HepG2 (cell line): ENCODE measurements at regions not wholly inside any gene's neighbourhood (a gene's known extent, or its start where the extent isn't known, plus 50 kb on each side); places are given as distances from the start of the nearest gene placed in this dataset.

Experiments used
- ATAC-seq: fragments of 200-7000 bp; cut with Tn5 transposase; 3 replicates; pipeline ENCODE4 v1.9.1; 2020; ENCODE audit warnings: mild to moderate bottlenecking, moderate library complexity
- BruUV-seq: library from RNA; stranded (reverse); fragments of 400-500 nt; replicated peaks from 2 replicates; lab custom pipeline; 2021; lab: Mats Ljungman, UMichigan
- CTCF ChIA-PET: fragments of 300-600 bp; formaldehyde crosslinking; extraction: SDS; loops from one replicate; lab custom pipeline; 2021; ENCODE audit warnings: low total read pairs, inconsistent platforms, low intra/inter-chr PET ratio; lab: Yijun Ruan, JAX
- POLR2A ChIA-PET: fragments of 350-600 bp; sonication (Branson Sonifier 250); formaldehyde crosslinking; loops from one replicate; lab custom pipeline; 2020; ENCODE audit warnings: antibody characterized with exemption, inconsistent platforms; lab: Yijun Ruan, JAX
- DNase-seq: peaks from one replicate; pipeline ENCODE4 v3.0.0-alpha.2; 2015; ENCODE audit warnings: low spot score
- FAIRE-seq: peaks from 3 replicates; lab custom pipeline; 2011; peaks lifted over from hg19 to GRCh38; lab: Jason Lieb, UNC
- H2AFZ ChIP-seq: one replicate; pipeline ENCODE4 v1.6.1; 2011; ENCODE audit warnings: low read length, inconsistent platforms
- H3K27ac ChIP-seq: fragments of 300-600 bp; 3 replicates; pipeline ENCODE4 v1.8.0; 2011; ENCODE audit warnings: mixed run types, mild to moderate bottlenecking, mixed read lengths, low read length, inconsistent platforms; ENCODE audit not compliant: insufficient read depth; ENCODE audit errors: extremely low read length
- H3K27me3 ChIP-seq, 2 experiments: fragments of 200-600 bp in 1 of 2; 2 replicates in 1 of 2; 3 replicates in 1 of 2; pipeline versions ENCODE4 v1.6.0 to v1.8.0; 2011; ENCODE audit warnings: low read length in 2 of 2, mild to moderate bottlenecking in 2 of 2, moderate library complexity in 2 of 2, inconsistent platforms in 1 of 2; ENCODE audit not compliant: insufficient read depth in 2 of 2, control insufficient read depth in 1 of 2
- H3K36me3 ChIP-seq, 2 experiments: fragments of 200-600 bp in 1 of 2; replicated peaks in 1 of 2; 2 replicates in 1 of 2; 3 replicates in 1 of 2; pipeline versions ENCODE4 v1.5.1 to v1.8.0; 2011; ENCODE audit warnings: low read length in 2 of 2, inconsistent platforms in 1 of 2; ENCODE audit not compliant: insufficient read depth in 2 of 2, control insufficient read depth in 1 of 2
- H3K4me1 ChIP-seq: 2 replicates; pipeline ENCODE4 v1.5.1; 2012; ENCODE audit warnings: low read length, inconsistent platforms; ENCODE audit not compliant: insufficient read depth
- H3K4me2 ChIP-seq: 2 replicates; pipeline ENCODE4 v1.6.0; 2011; ENCODE audit warnings: low read depth, low read length, inconsistent platforms
- H3K4me3 ChIP-seq, 3 experiments: fragments of 200-600 bp in 1 of 3; sonication (generic), shearing (Covaris generic) in 1 of 3; replicated peaks in 1 of 3; 2 replicates each; pipeline ENCODE4 v1.5.1; 2011 to 2016; ENCODE audit warnings: low read length in 3 of 3, inconsistent platforms in 2 of 3, low read depth in 2 of 3, mild to moderate bottlenecking in 2 of 3, control low read depth in 1 of 3, mixed read lengths in 1 of 3; ENCODE audit not compliant: insufficient read depth in 1 of 3
- H3K79me2 ChIP-seq: one replicate; pipeline ENCODE4 v1.6.1; 2011; ENCODE audit warnings: low read length, inconsistent platforms; ENCODE audit not compliant: insufficient read depth
- H3K9ac ChIP-seq: 2 replicates; pipeline ENCODE4 v1.6.0; 2011; ENCODE audit warnings: mild to moderate bottlenecking, low read depth, low read length, inconsistent platforms; ENCODE audit not compliant: insufficient read depth
- H3K9me3 ChIP-seq: 2 replicates; pipeline ENCODE4 v1.5.1; 2012; ENCODE audit warnings: mild to moderate bottlenecking, low read length
- H4K20me1 ChIP-seq: 2 replicates; pipeline ENCODE4 v1.6.0; 2011; ENCODE audit warnings: inconsistent platforms, mild to moderate bottlenecking, low read length, moderate library complexity; ENCODE audit not compliant: insufficient read depth
- AFF4 ChIP-seq: sonication (generic); formaldehyde crosslinking; IDR thresholded peaks from 2 replicates; pipeline ENCODE4 v1.4.0; 2020; ENCODE audit warnings: missing genetic modification reagents
- ARNT ChIP-seq: fragments of 450-650 bp; IDR thresholded peaks from 2 replicates; pipeline ENCODE4 v1.6.1; 2017
- ATF5 ChIP-seq: sonication (generic); formaldehyde crosslinking; IDR thresholded peaks from 2 replicates; pipeline ENCODE4 v1.4.0; 2020; ENCODE audit warnings: mild to moderate bottlenecking, low read depth, missing genetic modification reagents
- ATF7 ChIP-seq, 2 experiments: fragments of 450-650 bp in 1 of 2; sonication (generic) in 1 of 2; formaldehyde crosslinking in 1 of 2; IDR thresholded peaks; 2 replicates each; pipeline versions ENCODE4 v1.4.0 to v1.6.1; 2016 to 2020; ENCODE audit warnings: antibody characterized with exemption in 1 of 2, mild to moderate bottlenecking in 1 of 2, missing genetic modification reagents in 1 of 2
- ELK4 ChIP-seq: sonication (generic); formaldehyde crosslinking; IDR thresholded peaks from 2 replicates; pipeline ENCODE4 v1.9.0; 2021; ENCODE audit warnings: missing genetic modification reagents, borderline replicate concordance
- LCORL ChIP-seq, 2 experiments: fragments of 450-650 bp in 1 of 2; sonication (generic) in 1 of 2; formaldehyde crosslinking in 1 of 2; IDR thresholded peaks; 2 replicates each; pipeline versions ENCODE4 v1.5.0 to v1.6.1; 2017 to 2020; ENCODE audit warnings: antibody characterized with exemption in 1 of 2, missing genetic modification reagents in 1 of 2
- MYC ChIP-seq: sonication (generic); formaldehyde crosslinking; IDR thresholded peaks from 2 replicates; pipeline ENCODE4 v1.9.0; 2021; ENCODE audit warnings: missing genetic modification reagents, borderline replicate concordance
- MYNN ChIP-seq: sonication (generic); formaldehyde crosslinking; IDR thresholded peaks from 2 replicates; pipeline ENCODE4 v1.4.0; 2020; ENCODE audit warnings: mild to moderate bottlenecking, low read depth, missing genetic modification reagents
- PAWR ChIP-seq: sonication (generic); formaldehyde crosslinking; IDR thresholded peaks from 2 replicates; pipeline ENCODE4 v1.4.0; 2020; ENCODE audit warnings: missing genetic modification reagents, mild to moderate bottlenecking, borderline replicate concordance
- SALL2 ChIP-seq: sonication (generic); formaldehyde crosslinking; IDR thresholded peaks from 2 replicates; pipeline ENCODE4 v1.8.1; 2023; ENCODE audit warnings: mild to moderate bottlenecking, missing genetic modification reagents, inconsistent platforms
- UBTF ChIP-seq: sonication (generic); formaldehyde crosslinking; IDR thresholded peaks from 2 replicates; pipeline ENCODE4 v1.4.0; 2020; ENCODE audit warnings: mild to moderate bottlenecking, missing genetic modification reagents
- ZNF335 ChIP-seq: sonication (generic); formaldehyde crosslinking; IDR thresholded peaks from 2 replicates; pipeline ENCODE4 v1.4.0; 2020; ENCODE audit warnings: missing genetic modification reagents
- ZNF432 ChIP-seq: sonication (generic); formaldehyde crosslinking; IDR thresholded peaks from 2 replicates; pipeline ENCODE4 v1.5.0; 2020; ENCODE audit warnings: missing genetic modification reagents, mild to moderate bottlenecking, borderline replicate concordance
- ZNF460 ChIP-seq: sonication (generic); formaldehyde crosslinking; IDR thresholded peaks from 2 replicates; pipeline ENCODE4 v1.5.1; 2020; ENCODE audit warnings: missing genetic modification reagents, mild to moderate bottlenecking, borderline replicate concordance
- ZNF709 ChIP-seq: sonication (generic); formaldehyde crosslinking; IDR thresholded peaks from 2 replicates; pipeline ENCODE4 v1.5.0; 2020; ENCODE audit warnings: mild to moderate bottlenecking, missing genetic modification reagents
- WGBS: methylation state at CpG from one replicate; pipeline ENCODE4 v1.1.6; 2017; ENCODE audit warnings: low lambda C conversion rate; 5-methylcytosine and 5-hydroxymethylcytosine counted together
- in situ Hi-C: cut with HindIII; loops from 2 replicates; pipeline ENCODE4 v1.10.0; 2017; ENCODE audit warnings: low pct_unique_long_range_greater_than_20kb; ENCODE audit not compliant: extremely low pct_ligation_motif_present
- intact Hi-C: fragments of 100-400 bp; cut with micrococcal nuclease; formaldehyde crosslinking; loops from one replicate; pipeline ENCODE4 v1.10.0; 2022; ENCODE audit not compliant: unreplicated experiment

- no peak for TF ChIP-seq ATF5 (CRISPR knock-in tag)
- TF ChIP-seq MYNN (CRISPR knock-in tag), result no peak
- TF ChIP-seq UBTF, result no peak
- no peak for TF ChIP-seq ZNF432 (CRISPR knock-in tag)
- TF ChIP-seq LCORL (IDR thresholded peaks at IDR 0.05), result no peak
- TF ChIP-seq LCORL (CRISPR knock-in tag; IDR thresholded peaks at IDR 0.05), result no peak
- no peak for TF ChIP-seq ZNF460
Measured at GRCh38 chr10:83432261-83433045, 706.9 kb upstream of the GHITM start (continued).

GRCh38 chr10:83433705-83434104 is 705.6 kb upstream of the GHITM start:
- FAIRE-seq, result no peak
- CTCF ChIA-PET, result no interaction called here
- TF ChIP-seq ELK4 (no peak), ZNF709 (CRISPR knock-in tag) (no peak), PAWR (no peak), SALL2 (CRISPR knock-in tag) (no peak), AFF4 (CRISPR knock-in tag) (no peak), ARNT (no peak), MYC (CRISPR knock-in tag) (no peak), ATF7 (IDR thresholded peaks at IDR 0.05) (no peak), ATF7 (CRISPR knock-in tag; IDR thresholded peaks at IDR 0.05) (no peak), ZNF335 (CRISPR knock-in tag) (no peak)

More at GRCh38 chr10:83433705-83434104, 705.6 kb upstream of the GHITM start:
- in situ Hi-C loops, result no loop called here
- POLR2A ChIA-PET, result no interaction called here
- Histone ChIP-seq H3K4me2 (no peak overlapping the region), H3K9ac (no peak overlapping the region), H3K27ac (no peak overlapping the region), H3K4me3 (no peak overlapping the region), H3K79me2 (no peaks in the 10 kb centered on the region), H3K4me1 (no peaks in the 10 kb centered on the region), H2AFZ (no peak overlapping the region), H3K9me3 (peaks cover 87% of the 10 kb centered on the region), H3K36me3 (no peaks in the 10 kb centered on the region), H4K20me1 (no peaks in the 10 kb centered on the region), H3K27me3 (no peaks in the 10 kb centered on the region)
- ATAC-seq (no peak), DNase-seq (no peak)
- BruUV-seq, result no TSS peak
- intact Hi-C loops, result no loop called here
- 25% methylated on average over 4 of the region's 4 CpGs for WGBS
